C4-2B (cell line): ENCODE measurements at regions not wholly inside any gene's neighbourhood (a gene's known extent, or its start where the extent isn't known, plus 50 kb on each side); places are given as distances from the start of the nearest gene placed in this dataset.

Experiments used
- ZFX ChIP-seq: fragments of 450-650 bp; IDR thresholded peaks from 2 replicates; pipeline ENCODE4 v1.6.1; 2017
- TF ChIP-seq, protein P1 (sequence below): fragments of 450-650 bp; conservative IDR thresholded peaks from 2 replicates; pipeline ENCODE4 v1.5.1; 2017; ENCODE audit warnings: mild to moderate bottlenecking

DNA sequence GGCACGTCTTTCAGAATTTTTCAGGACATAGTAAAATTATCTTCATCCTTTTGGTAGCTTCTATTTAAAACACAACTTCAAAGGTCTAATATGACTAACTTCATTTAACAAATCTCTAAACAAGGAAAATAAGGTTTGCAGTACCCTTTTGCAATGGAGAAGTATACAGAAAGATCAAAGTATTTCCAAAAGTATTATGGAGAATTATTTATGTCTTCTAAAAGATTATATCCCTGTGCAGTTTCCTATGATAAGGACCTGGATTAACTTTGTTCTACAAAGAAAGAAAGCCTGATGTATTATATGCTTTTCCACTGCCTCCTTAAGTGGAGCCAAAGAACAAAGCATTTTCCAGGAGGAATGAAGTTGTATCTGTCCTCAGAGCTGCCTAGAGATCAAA, 353.0 kb upstream of the RUNX1 start:
- TF ChIP-seq, protein P1, sequence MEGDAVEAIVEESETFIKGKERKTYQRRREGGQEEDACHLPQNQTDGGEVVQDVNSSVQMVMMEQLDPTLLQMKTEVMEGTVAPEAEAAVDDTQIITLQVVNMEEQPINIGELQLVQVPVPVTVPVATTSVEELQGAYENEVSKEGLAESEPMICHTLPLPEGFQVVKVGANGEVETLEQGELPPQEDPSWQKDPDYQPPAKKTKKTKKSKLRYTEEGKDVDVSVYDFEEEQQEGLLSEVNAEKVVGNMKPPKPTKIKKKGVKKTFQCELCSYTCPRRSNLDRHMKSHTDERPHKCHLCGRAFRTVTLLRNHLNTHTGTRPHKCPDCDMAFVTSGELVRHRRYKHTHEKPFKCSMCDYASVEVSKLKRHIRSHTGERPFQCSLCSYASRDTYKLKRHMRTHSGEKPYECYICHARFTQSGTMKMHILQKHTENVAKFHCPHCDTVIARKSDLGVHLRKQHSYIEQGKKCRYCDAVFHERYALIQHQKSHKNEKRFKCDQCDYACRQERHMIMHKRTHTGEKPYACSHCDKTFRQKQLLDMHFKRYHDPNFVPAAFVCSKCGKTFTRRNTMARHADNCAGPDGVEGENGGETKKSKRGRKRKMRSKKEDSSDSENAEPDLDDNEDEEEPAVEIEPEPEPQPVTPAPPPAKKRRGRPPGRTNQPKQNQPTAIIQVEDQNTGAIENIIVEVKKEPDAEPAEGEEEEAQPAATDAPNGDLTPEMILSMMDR = no peak
- no peak for TF ChIP-seq ZFX
